ENCODE measurements at regions not wholly inside any gene's neighbourhood (a gene's known extent, or its start where the extent isn't known, plus 50 kb on each side); places are given as distances from the start of the nearest gene placed in this dataset.

DNA sequence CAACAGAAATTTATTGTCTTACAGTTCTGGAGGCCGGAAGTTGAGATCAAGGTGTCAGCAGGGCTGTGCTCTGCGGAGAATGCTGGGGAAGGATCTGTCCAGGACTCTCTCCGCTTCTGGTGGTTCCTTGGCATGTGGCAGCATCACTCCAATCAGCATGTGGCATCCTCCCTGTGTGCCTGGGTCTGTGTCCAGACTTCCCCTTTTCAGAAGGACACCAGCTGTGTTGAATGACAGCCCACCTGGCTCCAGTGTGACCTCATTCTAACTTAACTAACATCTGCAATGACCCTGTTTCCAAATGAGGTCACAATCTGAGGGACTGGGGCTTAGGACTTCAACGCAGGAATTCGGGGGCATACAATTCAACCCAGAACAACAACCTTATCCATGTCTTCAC is 141.9 kb downstream of the BMS1 start:
- Histone ChIP-seq H3K9me3 (ENCODE audit: insufficient read depth, low read depth, low read length) (no peaks in the 10 kb centered on the region), H3K4me1 (ENCODE audit: control insufficient read depth in 1 of 2, insufficient read depth in 2 of 2, low read length in 2 of 2) (no peaks in the 10 kb centered on the region), H3K9ac (ENCODE audit: low read length) (peak overlapping the region; percentile 43), H3K4ac (ENCODE audit: low read depth, low read length) (no peak overlapping the region), H3K18ac (ENCODE audit: low read length) (no peak overlapping the region), H2BK120ac (ENCODE audit: insufficient read depth, low read length, poor library complexity) (no peak overlapping the region), H3K36me3 (ENCODE audit: control insufficient read depth in 1 of 2, insufficient read depth in 2 of 2, low read length in 2 of 2) (no peaks in the 10 kb centered on the region), H4K91ac (ENCODE audit: low read depth, low read length) (no peak overlapping the region), H2BK5ac (ENCODE audit: low read depth, low read length, poor library complexity) (no peak overlapping the region), H4K8ac (ENCODE audit: low read depth, low read length) (no peak overlapping the region), H2BK12ac (ENCODE audit: low read length) (no peak overlapping the region), H3K23ac (ENCODE audit: low read length) (no peak overlapping the region), H2AFZ (ENCODE audit: insufficient read depth, low read length, poor library complexity) (no peak overlapping the region), H3K79me2 (ENCODE audit: control insufficient read depth, insufficient read depth, low read length, poor library complexity) (no peaks in the 10 kb centered on the region), H3K27ac (ENCODE audit: low read depth, low read length) (no peak overlapping the region), H3K79me1 (ENCODE audit: low read length) (no peaks in the 10 kb centered on the region), H3K27me3 (ENCODE audit: insufficient read depth, low read length) (no peaks in the 10 kb centered on the region), H2AK5ac (ENCODE audit: low read length) (no peak overlapping the region), H4K12ac (ENCODE audit: low read depth, low read length) (no peak overlapping the region), H3K14ac (ENCODE audit: low read length) (no peak overlapping the region), H3K4me3 (ENCODE audit: low read depth, low read length) (no peak overlapping the region), H3K4me2 (ENCODE audit: low read length) (no peak overlapping the region)
- no peak for DNase-seq
- no CpG with 5 or more reads among the region's 5 CpGs for WGBS (ENCODE audit: extremely low coverage, insufficient coverage, insufficient read length)

- no peak overlapping the region for H3K4me3 ChIP-seq (ENCODE audit: low read depth, low read length)
- H2AK5ac ChIP-seq (ENCODE audit: low read length), result no peak overlapping the region
- no peaks in the 10 kb centered on the region for H3K79me2 ChIP-seq (ENCODE audit: control insufficient read depth, insufficient read depth, low read length, poor library complexity)
- no peak overlapping the region for H4K12ac ChIP-seq (ENCODE audit: low read depth, low read length)
- H2BK120ac ChIP-seq (ENCODE audit: insufficient read depth, low read length, poor library complexity), result no peak overlapping the region
- no peak overlapping the region for H2BK5ac ChIP-seq (ENCODE audit: low read depth, low read length, poor library complexity)
- H4K91ac ChIP-seq (ENCODE audit: low read depth, low read length), result no peak overlapping the region
- no peak overlapping the region for H3K18ac ChIP-seq (ENCODE audit: low read length)
- H2BK12ac ChIP-seq (ENCODE audit: low read length), result no peak overlapping the region
- no peaks in the 10 kb centered on the region for H3K4me1 ChIP-seq (ENCODE audit: control insufficient read depth in 1 of 2, insufficient read depth in 2 of 2, low read length in 2 of 2)
- H3K4ac ChIP-seq (ENCODE audit: low read depth, low read length), result no peak overlapping the region
- H3K27ac ChIP-seq (ENCODE audit: low read depth, low read length), result no peak overlapping the region
- H3K9me3 ChIP-seq (ENCODE audit: insufficient read depth, low read depth, low read length), result no peaks in the 10 kb centered on the region
- no peak overlapping the region for H3K4me2 ChIP-seq (ENCODE audit: low read length)
- no peaks in the 10 kb centered on the region for H3K36me3 ChIP-seq (ENCODE audit: control insufficient read depth in 1 of 2, insufficient read depth in 2 of 2, low read length in 2 of 2)
- H2AFZ ChIP-seq (ENCODE audit: insufficient read depth, low read length, poor library complexity), result no peak overlapping the region
- DNase-seq, result no peak
- H4K8ac ChIP-seq (ENCODE audit: low read depth, low read length), result no peak overlapping the region
- H3K23ac ChIP-seq (ENCODE audit: low read length), result no peak overlapping the region
- WGBS (ENCODE audit: extremely low coverage, insufficient coverage, insufficient read length), result no CpG with 5 or more reads among the region's 6 CpGs
- H3K14ac ChIP-seq (ENCODE audit: low read length), result no peak overlapping the region
- H3K9ac ChIP-seq (ENCODE audit: low read length), result no peak overlapping the region
- H3K79me1 ChIP-seq (ENCODE audit: low read length), result no peaks in the 10 kb centered on the region
- H3K27me3 ChIP-seq (ENCODE audit: insufficient read depth, low read length), result no peaks in the 10 kb centered on the region
These were observed 144.2 kb downstream of the BMS1 start for GRCh38 chr10:42926843-42927242.

DNA sequence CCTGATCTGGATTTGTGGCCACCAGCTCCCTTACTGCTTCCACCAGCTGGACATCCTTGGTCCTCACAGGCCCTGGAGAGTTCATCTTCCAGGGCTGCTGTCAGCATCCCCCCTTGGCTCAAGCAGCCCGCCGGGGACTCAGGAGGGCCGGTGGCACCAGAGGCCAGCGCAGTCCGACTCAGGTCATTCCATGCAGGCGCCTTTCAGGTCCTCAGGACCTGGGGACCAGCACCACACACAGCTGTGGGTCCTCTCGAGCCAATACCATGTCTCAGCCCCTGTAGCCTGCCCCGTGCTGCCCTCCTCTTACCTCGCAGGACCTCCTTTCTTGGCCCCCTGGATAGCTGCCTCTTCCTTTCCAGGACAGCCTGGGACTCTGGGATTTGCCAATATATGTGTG is 145.5 kb downstream of the BMS1 start:
- no CpG with 5 or more reads among the region's 9 CpGs for WGBS (ENCODE audit: extremely low coverage, insufficient coverage, insufficient read length)
- H3K9me3 ChIP-seq (ENCODE audit: insufficient read depth, low read depth, low read length), result peaks cover 5% of the 10 kb centered on the region
- peaks cover 7% of the 10 kb centered on the region for H3K27me3 ChIP-seq (ENCODE audit: insufficient read depth, low read length)
- H3K4me3 ChIP-seq (ENCODE audit: low read depth, low read length), result no peak overlapping the region
- no peak overlapping the region for H4K91ac ChIP-seq (ENCODE audit: low read depth, low read length)
- no peak overlapping the region for H3K23ac ChIP-seq (ENCODE audit: low read length)
- peaks cover 0 to 3% of the 10 kb centered on the region in 2 experiments for H3K4me1 ChIP-seq (ENCODE audit: control insufficient read depth in 1 of 2, insufficient read depth in 2 of 2, low read length in 2 of 2)
- no peak overlapping the region for H2BK12ac ChIP-seq (ENCODE audit: low read length)
- H3K18ac ChIP-seq (ENCODE audit: low read length), result no peak overlapping the region
- H3K36me3 ChIP-seq (ENCODE audit: control insufficient read depth in 1 of 2, insufficient read depth in 2 of 2, low read length in 2 of 2), result no peaks in the 10 kb centered on the region
- no peaks in the 10 kb centered on the region for H3K79me2 ChIP-seq (ENCODE audit: control insufficient read depth, insufficient read depth, low read length, poor library complexity)
- no peak overlapping the region for H3K9ac ChIP-seq (ENCODE audit: low read length)
- no peak overlapping the region for H2BK120ac ChIP-seq (ENCODE audit: insufficient read depth, low read length, poor library complexity)
- H3K4ac ChIP-seq (ENCODE audit: low read depth, low read length), result no peak overlapping the region
- H3K14ac ChIP-seq (ENCODE audit: low read length), result no peak overlapping the region
- no peak for DNase-seq
- H3K79me1 ChIP-seq (ENCODE audit: low read length), result no peaks in the 10 kb centered on the region
- no peak overlapping the region for H2AFZ ChIP-seq (ENCODE audit: insufficient read depth, low read length, poor library complexity)
- no peak overlapping the region for H2BK5ac ChIP-seq (ENCODE audit: low read depth, low read length, poor library complexity)
- no peak overlapping the region for H4K8ac ChIP-seq (ENCODE audit: low read depth, low read length)
- H4K12ac ChIP-seq (ENCODE audit: low read depth, low read length), result no peak overlapping the region
- no peak overlapping the region for H3K4me2 ChIP-seq (ENCODE audit: low read length)
- H3K27ac ChIP-seq (ENCODE audit: low read depth, low read length), result no peak overlapping the region
- H2AK5ac ChIP-seq (ENCODE audit: low read length), result no peak overlapping the region

GRCh38 chr10:42929236-42929635 is 146.6 kb downstream of the BMS1 start:
- H3K79me2 ChIP-seq (ENCODE audit: control insufficient read depth, insufficient read depth, low read length, poor library complexity), result no peaks in the 10 kb centered on the region
- peaks cover 3 to 4% of the 10 kb centered on the region in 2 experiments for H3K4me1 ChIP-seq (ENCODE audit: control insufficient read depth in 1 of 2, insufficient read depth in 2 of 2, low read length in 2 of 2)
- peaks cover 6% of the 10 kb centered on the region for H3K9me3 ChIP-seq (ENCODE audit: insufficient read depth, low read depth, low read length)
- H2AK5ac ChIP-seq (ENCODE audit: low read length), result no peak overlapping the region
- no peak overlapping the region for H3K4ac ChIP-seq (ENCODE audit: low read depth, low read length)
- H2BK12ac ChIP-seq (ENCODE audit: low read length), result no peak overlapping the region
- no peak overlapping the region for H3K27ac ChIP-seq (ENCODE audit: low read depth, low read length)
- no peak for DNase-seq
- 100% methylated on average over 1 of the region's 4 CpGs for WGBS (ENCODE audit: extremely low coverage, insufficient coverage, insufficient read length)
- peaks cover 19% of the 10 kb centered on the region for H3K27me3 ChIP-seq (ENCODE audit: insufficient read depth, low read length)
- H2BK5ac ChIP-seq (ENCODE audit: low read depth, low read length, poor library complexity), result no peak overlapping the region
- no peak overlapping the region for H3K18ac ChIP-seq (ENCODE audit: low read length)
- H3K14ac ChIP-seq (ENCODE audit: low read length), result no peak overlapping the region
- H4K91ac ChIP-seq (ENCODE audit: low read depth, low read length), result no peak overlapping the region
- no peak overlapping the region for H3K9ac ChIP-seq (ENCODE audit: low read length)
- no peaks in the 10 kb centered on the region for H3K79me1 ChIP-seq (ENCODE audit: low read length)
- H3K36me3 ChIP-seq (ENCODE audit: control insufficient read depth in 1 of 2, insufficient read depth in 2 of 2, low read length in 2 of 2), result no peaks in the 10 kb centered on the region
- H3K4me3 ChIP-seq (ENCODE audit: low read depth, low read length), result no peak overlapping the region
- no peak overlapping the region for H3K4me2 ChIP-seq (ENCODE audit: low read length)
- H3K23ac ChIP-seq (ENCODE audit: low read length), result no peak overlapping the region
- H4K8ac ChIP-seq (ENCODE audit: low read depth, low read length), result no peak overlapping the region
- no peak overlapping the region for H2BK120ac ChIP-seq (ENCODE audit: insufficient read depth, low read length, poor library complexity)
- H2AFZ ChIP-seq (ENCODE audit: insufficient read depth, low read length, poor library complexity), result no peak overlapping the region
- no peak overlapping the region for H4K12ac ChIP-seq (ENCODE audit: low read depth, low read length)

Data from trophoblast cell (in vitro differentiated cells and primary cell).